SK-N-MC (cell line): ENCODE measurements at regions not wholly inside any gene's neighbourhood (a gene's known extent, or its start where the extent isn't known, plus 50 kb on each side); places are given as distances from the start of the nearest gene placed in this dataset.

ENCODE experiments used
- DNase-seq: peaks from one replicate; pipeline ENCODE4 v3.0.0-alpha.2; 2011; ENCODE audit warnings: low read depth, low spot score
- H3K27ac ChIP-seq: fragments of 200-600 bp; sonication (generic); 2 replicates; pipeline ENCODE4 v1.5.1; 2016; ENCODE audit warnings: mixed run types
- H3K36me3 ChIP-seq: fragments of 200-600 bp; sonication (generic); 2 replicates; pipeline ENCODE4 v1.6.1; 2017; ENCODE audit warnings: antibody characterized with exemption, low read length, mixed read lengths; ENCODE audit not compliant: insufficient read depth
- H3K4me3 ChIP-seq: fragments of 200-600 bp; sonication (generic); 2 replicates; pipeline ENCODE4 v1.5.1; 2016
- H3K9ac ChIP-seq: fragments of 200-600 bp; sonication (generic); 2 replicates; pipeline ENCODE4 v1.8.0; 2017; ENCODE audit warnings: mixed run types, mixed read lengths; ENCODE audit not compliant: insufficient read length
- H3K9me3 ChIP-seq: fragments of 200-600 bp; sonication (generic); 2 replicates; pipeline ENCODE4 v1.6.1; 2017; ENCODE audit warnings: low read depth, mild to moderate bottlenecking, antibody characterized with exemption, low read length, moderate library complexity, mixed read lengths
- EZH2 ChIP-seq: fragments of 200-600 bp; sonication (generic); IDR thresholded peaks from one replicate; pipeline ENCODE4 v1.6.1; 2017; ENCODE audit warnings: antibody characterized with exemption
- FOXP2 ChIP-seq: optimal IDR thresholded peaks from 2 replicates; pipeline ENCODE3; 2011; ENCODE audit warnings: mild to moderate bottlenecking, moderate library complexity; ENCODE audit not compliant: insufficient read depth; ENCODE audit errors: extremely low read length, control extremely low read depth
- POLR2AphosphoS5 ChIP-seq: IDR thresholded peaks from 2 replicates; pipeline ENCODE4 v1.6.1; 2012; ENCODE audit warnings: mild to moderate bottlenecking, low read depth, low read length, borderline replicate concordance

- Histone ChIP-seq H3K9me3 (no peaks in the 10 kb centered on the region), H3K4me3 (no peak overlapping the region), H3K36me3 (no peaks in the 10 kb centered on the region), H3K27ac (no peak overlapping the region), H3K9ac (no peak overlapping the region)
- TF ChIP-seq EZH2 = no peak
- no peak for TF ChIP-seq POLR2AphosphoS5
- TF ChIP-seq FOXP2 = no peak
- DNase-seq = no peak
Observed at GRCh38 chr2:40758401-40759155, 306.7 kb upstream of the SLC8A1 start.

GRCh38 chr2:40760071-40760666, 308.3 kb upstream of the SLC8A1 start:
- Histone ChIP-seq H3K36me3 (no peaks in the 10 kb centered on the region), H3K27ac (no peak overlapping the region), H3K4me3 (no peak overlapping the region), H3K9me3 (no peaks in the 10 kb centered on the region), H3K9ac (no peak overlapping the region)
- no peak for DNase-seq
- TF ChIP-seq EZH2 (no peak), FOXP2 (no peak), POLR2AphosphoS5 (no peak)

GRCh38 chr2:40773291-40773690, 321.4 kb upstream of the SLC8A1 start:
- no peaks in the 10 kb centered on the region for H3K9me3 ChIP-seq
- no peak overlapping the region for H3K27ac ChIP-seq
- H3K36me3 ChIP-seq = no peaks in the 10 kb centered on the region
- no peak overlapping the region for H3K4me3 ChIP-seq
- no peak overlapping the region for H3K9ac ChIP-seq
- TF ChIP-seq POLR2AphosphoS5 = no peak
- TF ChIP-seq EZH2 = no peak
- TF ChIP-seq FOXP2 = no peak
- DNase-seq = no peak

- Histone ChIP-seq H3K27ac (no peak overlapping the region), H3K9ac (no peak overlapping the region), H3K9me3 (no peaks in the 10 kb centered on the region), H3K4me3 (no peak overlapping the region), H3K36me3 (no peaks in the 10 kb centered on the region)
- DNase-seq = no peak
- TF ChIP-seq EZH2 = no peak
- TF ChIP-seq FOXP2 = no peak
- no peak for TF ChIP-seq POLR2AphosphoS5
Observed at GRCh38 chr2:40783704-40784103, 331.8 kb upstream of the SLC8A1 start.

- Histone ChIP-seq H3K36me3 (no peaks in the 10 kb centered on the region), H3K27ac (no peak overlapping the region), H3K9me3 (no peaks in the 10 kb centered on the region), H3K4me3 (no peak overlapping the region), H3K9ac (no peak overlapping the region)
- no peak for TF ChIP-seq POLR2AphosphoS5
- TF ChIP-seq EZH2 = no peak
- no peak for TF ChIP-seq FOXP2
- no peak for DNase-seq
Observed at GRCh38 chr2:40786636-40787035, 334.7 kb upstream of the SLC8A1 start.

- TF ChIP-seq FOXP2 (no peak), EZH2 (no peak), POLR2AphosphoS5 (no peak)
- Histone ChIP-seq H3K4me3 (no peak overlapping the region), H3K9ac (no peak overlapping the region), H3K36me3 (no peaks in the 10 kb centered on the region), H3K9me3 (no peaks in the 10 kb centered on the region), H3K27ac (no peak overlapping the region)
- DNase-seq = no peak
Observed at GRCh38 chr2:40797120-40797519, 345.2 kb upstream of the SLC8A1 start.

- DNase-seq = no peak
- Histone ChIP-seq H3K9me3 (no peaks in the 10 kb centered on the region), H3K27ac (no peak overlapping the region), H3K4me3 (no peak overlapping the region), H3K9ac (no peak overlapping the region), H3K36me3 (no peaks in the 10 kb centered on the region)
- TF ChIP-seq POLR2AphosphoS5 = no peak
- TF ChIP-seq FOXP2 = no peak
- no peak for TF ChIP-seq EZH2
Observed at GRCh38 chr2:40803900-40804299, 352.0 kb upstream of the SLC8A1 start.

GRCh38 chr2:40809156-40809555, 357.3 kb upstream of the SLC8A1 start:
- H3K9ac ChIP-seq = no peak overlapping the region
- H3K4me3 ChIP-seq = no peak overlapping the region
- no peaks in the 10 kb centered on the region for H3K9me3 ChIP-seq
- H3K36me3 ChIP-seq = no peaks in the 10 kb centered on the region
- no peak overlapping the region for H3K27ac ChIP-seq
- no peak for DNase-seq
- TF ChIP-seq POLR2AphosphoS5 = no peak
- TF ChIP-seq EZH2 = no peak
- no peak for TF ChIP-seq FOXP2

GRCh38 chr2:40814616-40815015, 362.7 kb upstream of the SLC8A1 start:
- Histone ChIP-seq H3K4me3 (no peak overlapping the region), H3K36me3 (no peaks in the 10 kb centered on the region), H3K27ac (no peak overlapping the region), H3K9ac (no peak overlapping the region), H3K9me3 (no peaks in the 10 kb centered on the region)
- no peak for DNase-seq
- TF ChIP-seq POLR2AphosphoS5 (no peak), EZH2 (no peak), FOXP2 (no peak)
